ENCODE measurements at regions not wholly inside any gene's neighbourhood (a gene's known extent, or its start where the extent isn't known, plus 50 kb on each side); places are given as distances from the start of the nearest gene placed in this dataset.

DNA sequence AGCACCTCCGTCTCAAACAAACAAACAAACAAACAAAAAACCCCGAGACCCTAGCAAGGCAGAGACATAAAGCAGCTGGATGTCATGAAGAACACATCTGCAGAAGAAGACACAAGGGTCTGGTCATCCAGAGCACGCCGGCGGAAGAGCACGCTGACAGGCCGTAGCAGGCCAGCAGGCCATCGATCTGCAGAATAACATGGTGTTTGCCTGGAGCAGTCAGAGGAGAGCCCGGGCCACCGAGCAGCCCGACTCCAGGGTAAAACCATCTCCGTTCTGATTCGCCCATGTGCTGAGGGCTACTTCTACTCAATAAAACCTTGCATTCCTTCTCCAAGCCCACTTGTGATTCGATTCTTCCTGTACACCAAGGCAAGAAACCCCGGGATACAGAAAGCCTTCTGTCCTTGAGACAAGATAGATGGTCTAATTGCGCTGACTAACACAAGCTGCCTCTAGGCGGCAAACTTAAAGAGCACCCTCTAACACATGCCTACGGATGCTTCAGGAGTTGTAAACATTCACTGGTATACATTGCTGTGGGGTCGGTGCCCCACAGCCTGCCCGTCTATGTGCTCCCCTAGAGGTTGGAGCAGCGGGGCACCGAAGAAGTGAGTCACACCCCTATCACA lies 549.8 kb upstream of the NRXN1 start:
- TF ChIP-seq POU2F2 (IDR thresholded peaks at IDR 0.05; ENCODE audit: low read depth, low read length) (no peak), PAX5 (IDR thresholded peaks at IDR 0.05; ENCODE audit: insufficient read depth, low read length, severe bottlenecking) (no peak), SPI1 (IDR thresholded peaks at IDR 0.05; ENCODE audit: low read depth, low read length) (no peak), POLR2A (IDR thresholded peaks at IDR 0.05; ENCODE audit: low read depth, low read length) (no peak), POLR2AphosphoS5 (IDR thresholded peaks at IDR 0.05; ENCODE audit: low read depth, low read length) (no peak), TAF1 (IDR thresholded peaks at IDR 0.05; ENCODE audit: low read depth, low read length) (no peak)
- FAIRE-seq (no peak), DNase-seq (ENCODE audit: insufficient read length, low spot score) (no peak)

GRCh38 chr2:51579412-51579811 lies 547.5 kb upstream of the NRXN1 start:
- no peak for DNase-seq (ENCODE audit: insufficient read length, low spot score)
- TF ChIP-seq SPI1 (IDR thresholded peaks at IDR 0.05; ENCODE audit: low read depth, low read length) (peak; percentile 33; the same call in 1 of the 2 replicates), POU2F2 (IDR thresholded peaks at IDR 0.05; ENCODE audit: low read depth, low read length) (no peak), POLR2A (IDR thresholded peaks at IDR 0.05; ENCODE audit: low read depth, low read length) (no peak)
- no peak for FAIRE-seq

GRCh38 chr2:51575181-51575580 lies 543.2 kb upstream of the NRXN1 start:
- DNase-seq (ENCODE audit: insufficient read length, low spot score) (no peak), FAIRE-seq (no peak)
- TF ChIP-seq PAX5 (IDR thresholded peaks at IDR 0.05; ENCODE audit: insufficient read depth, low read length, severe bottlenecking) (no peak), POLR2A (IDR thresholded peaks at IDR 0.05; ENCODE audit: low read depth, low read length) (no peak)

DNA sequence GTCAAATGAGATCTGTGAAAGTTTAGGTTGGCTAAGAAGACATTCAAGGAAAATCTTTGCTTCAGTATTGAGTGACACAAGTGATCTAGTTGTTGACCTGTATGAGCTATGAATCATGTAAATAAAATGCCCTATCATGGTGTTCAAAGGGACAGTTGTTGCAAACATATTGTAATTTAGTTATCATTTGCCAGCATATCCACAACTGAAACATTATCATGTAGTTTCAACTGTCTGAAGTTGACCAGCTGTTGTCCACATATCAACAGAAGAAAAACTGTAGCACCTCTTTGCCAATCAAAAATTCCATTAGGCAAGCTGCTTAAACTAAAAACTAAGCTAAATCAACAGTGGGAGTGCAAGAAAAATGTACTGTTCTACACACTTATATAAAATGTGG lies 527.1 kb upstream of the NRXN1 start:
- FAIRE-seq: no peak
- DNase-seq (ENCODE audit: insufficient read length, low spot score): no peak
- TF ChIP-seq TAF1 (IDR thresholded peaks at IDR 0.05; ENCODE audit: low read depth, low read length) (no peak), POLR2A (IDR thresholded peaks at IDR 0.05; ENCODE audit: low read depth, low read length) (no peak), SPI1 (IDR thresholded peaks at IDR 0.05; ENCODE audit: low read depth, low read length) (no peak), PAX5 (IDR thresholded peaks at IDR 0.05; ENCODE audit: insufficient read depth, low read length, severe bottlenecking) (no peak), POLR2AphosphoS5 (IDR thresholded peaks at IDR 0.05; ENCODE audit: low read depth, low read length) (no peak), POU2F2 (IDR thresholded peaks at IDR 0.05; ENCODE audit: low read depth, low read length) (no peak)

DNA sequence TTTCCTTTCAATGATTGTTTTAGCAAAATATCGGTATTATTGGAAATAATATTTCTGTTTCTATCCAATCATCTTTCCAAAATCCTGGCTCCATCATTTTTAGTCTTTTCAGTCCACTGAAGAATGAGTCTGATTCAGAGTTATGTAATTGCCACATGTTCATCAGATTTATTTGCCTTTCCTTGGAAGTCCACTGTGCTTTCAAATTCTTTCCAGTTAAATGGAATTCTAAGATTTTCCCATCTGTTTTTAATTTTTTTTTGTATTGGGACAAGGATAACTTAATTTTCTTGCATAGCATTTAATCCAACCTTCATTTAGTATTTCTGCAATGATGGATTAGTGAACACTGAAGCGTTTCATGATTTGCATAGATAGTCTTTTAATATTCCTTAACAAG lies 521.5 kb upstream of the NRXN1 start:
- TF ChIP-seq TAF1 (IDR thresholded peaks at IDR 0.05; ENCODE audit: low read depth, low read length): no peak
- TF ChIP-seq POLR2AphosphoS5 (IDR thresholded peaks at IDR 0.05; ENCODE audit: low read depth, low read length): no peak
- TF ChIP-seq POLR2A (IDR thresholded peaks at IDR 0.05; ENCODE audit: low read depth, low read length): no peak
- no peak for TF ChIP-seq SPI1 (IDR thresholded peaks at IDR 0.05; ENCODE audit: low read depth, low read length)
- no peak for TF ChIP-seq POU2F2 (IDR thresholded peaks at IDR 0.05; ENCODE audit: low read depth, low read length)
- TF ChIP-seq PAX5 (IDR thresholded peaks at IDR 0.05; ENCODE audit: insufficient read depth, low read length, severe bottlenecking): no peak
- FAIRE-seq (no peak), DNase-seq (ENCODE audit: insufficient read length, low spot score) (no peak)

DNA sequence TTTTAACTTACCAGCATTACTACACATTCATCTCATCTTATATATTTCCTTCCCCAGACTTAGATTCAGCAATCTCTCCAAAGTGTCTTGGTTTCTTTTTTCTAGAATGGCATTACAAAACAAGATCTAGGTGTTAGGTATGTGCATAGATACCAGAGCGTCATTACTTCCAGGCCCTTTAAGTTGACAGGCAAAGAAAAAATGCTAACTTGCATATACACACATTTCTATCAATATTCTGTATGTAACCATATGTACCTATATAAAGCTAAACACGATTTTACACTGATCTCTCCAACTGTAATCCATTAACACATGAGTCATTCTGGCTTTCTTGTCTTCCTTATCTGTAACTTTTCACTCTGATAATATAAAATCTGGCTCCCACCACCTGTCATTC lies 503.8 kb upstream of the NRXN1 start:
- no peak for DNase-seq (ENCODE audit: insufficient read length, low spot score)
- no peak for TF ChIP-seq SPI1 (IDR thresholded peaks at IDR 0.05; ENCODE audit: low read depth, low read length)
- TF ChIP-seq PAX5 (IDR thresholded peaks at IDR 0.05; ENCODE audit: insufficient read depth, low read length, severe bottlenecking): no peak
- TF ChIP-seq POLR2A (IDR thresholded peaks at IDR 0.05; ENCODE audit: low read depth, low read length): no peak
- no peak for TF ChIP-seq TAF1 (IDR thresholded peaks at IDR 0.05; ENCODE audit: low read depth, low read length)
- no peak for TF ChIP-seq POLR2AphosphoS5 (IDR thresholded peaks at IDR 0.05; ENCODE audit: low read depth, low read length)
- no peak for TF ChIP-seq POU2F2 (IDR thresholded peaks at IDR 0.05; ENCODE audit: low read depth, low read length)
- no peak for FAIRE-seq

DNA sequence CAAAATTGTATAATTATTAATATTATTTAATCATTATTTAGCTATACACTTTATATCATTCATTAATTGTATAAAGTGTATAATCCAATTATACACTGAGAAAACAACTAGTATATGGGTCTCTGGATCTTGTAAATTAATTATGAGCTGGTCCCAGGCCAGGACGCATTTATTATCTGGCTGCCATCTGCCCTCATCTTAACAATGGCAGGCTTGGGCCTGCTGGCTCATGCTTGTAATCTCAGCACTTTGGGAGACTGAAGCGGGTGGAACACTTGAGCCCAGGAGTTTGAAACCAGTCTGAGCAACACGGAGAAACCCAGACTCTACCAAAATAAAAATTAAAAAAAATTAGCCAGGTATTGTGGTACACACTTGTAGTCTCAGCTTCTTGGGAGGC lies 502.2 kb upstream of the NRXN1 start:
- DNase-seq (ENCODE audit: insufficient read length, low spot score) (no peak), FAIRE-seq (no peak)
- TF ChIP-seq TAF1 (IDR thresholded peaks at IDR 0.05; ENCODE audit: low read depth, low read length) (no peak), POLR2A (IDR thresholded peaks at IDR 0.05; ENCODE audit: low read depth, low read length) (no peak), POU2F2 (IDR thresholded peaks at IDR 0.05; ENCODE audit: low read depth, low read length) (no peak), PAX5 (IDR thresholded peaks at IDR 0.05; ENCODE audit: insufficient read depth, low read length, severe bottlenecking) (no peak), SPI1 (IDR thresholded peaks at IDR 0.05; ENCODE audit: low read depth, low read length) (no peak), POLR2AphosphoS5 (IDR thresholded peaks at IDR 0.05; ENCODE audit: low read depth, low read length) (no peak)

DNA sequence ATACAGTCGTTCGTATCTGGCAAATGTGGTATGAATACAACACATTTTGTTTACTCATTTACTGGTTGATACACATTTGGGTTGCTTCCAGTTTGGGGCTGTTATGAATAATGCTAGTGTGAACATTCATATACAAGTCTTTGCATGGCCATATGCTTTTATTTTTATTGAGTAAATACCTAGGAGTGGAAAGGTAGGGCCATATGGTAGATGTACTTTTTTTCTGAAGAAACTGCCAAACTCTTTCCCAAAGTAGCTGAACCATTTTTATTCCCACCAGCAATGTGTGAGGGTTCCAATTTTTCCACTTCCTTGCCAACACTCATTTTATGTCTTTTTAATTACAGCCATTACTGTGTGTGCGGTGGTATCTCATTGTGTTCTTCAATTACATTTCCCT lies 496.2 kb upstream of the NRXN1 start:
- no peak for TF ChIP-seq TAF1 (IDR thresholded peaks at IDR 0.05; ENCODE audit: low read depth, low read length)
- no peak for TF ChIP-seq PAX5 (IDR thresholded peaks at IDR 0.05; ENCODE audit: insufficient read depth, low read length, severe bottlenecking)
- no peak for TF ChIP-seq POU2F2 (IDR thresholded peaks at IDR 0.05; ENCODE audit: low read depth, low read length)
- TF ChIP-seq POLR2A (IDR thresholded peaks at IDR 0.05; ENCODE audit: low read depth, low read length): no peak
- TF ChIP-seq SPI1 (IDR thresholded peaks at IDR 0.05; ENCODE audit: low read depth, low read length): no peak
- no peak for TF ChIP-seq POLR2AphosphoS5 (IDR thresholded peaks at IDR 0.05; ENCODE audit: low read depth, low read length)
- DNase-seq (ENCODE audit: insufficient read length, low spot score): no peak
- FAIRE-seq: no peak

DNA sequence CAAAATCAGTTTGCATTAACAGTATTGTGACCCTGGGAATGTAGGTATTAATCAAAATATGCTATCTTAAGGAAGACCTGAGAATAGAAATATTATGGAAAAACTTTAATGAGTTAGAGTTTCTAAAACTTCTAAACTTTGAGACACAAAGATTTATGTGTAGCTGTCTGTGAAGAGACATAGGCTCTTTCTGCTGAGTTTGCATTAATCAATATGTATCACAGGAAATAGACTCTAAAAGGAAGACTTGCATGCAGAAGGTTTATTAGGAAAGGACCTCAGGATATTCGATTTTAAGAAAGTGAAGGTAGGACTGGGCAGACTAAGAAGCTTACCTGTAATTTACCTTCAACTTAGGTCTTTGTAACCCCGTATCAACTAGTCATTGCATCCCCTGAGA lies 494.8 kb upstream of the NRXN1 start:
- TF ChIP-seq POLR2AphosphoS5 (IDR thresholded peaks at IDR 0.05; ENCODE audit: low read depth, low read length) (no peak), TAF1 (IDR thresholded peaks at IDR 0.05; ENCODE audit: low read depth, low read length) (no peak), SPI1 (IDR thresholded peaks at IDR 0.05; ENCODE audit: low read depth, low read length) (no peak), POU2F2 (IDR thresholded peaks at IDR 0.05; ENCODE audit: low read depth, low read length) (no peak), POLR2A (IDR thresholded peaks at IDR 0.05; ENCODE audit: low read depth, low read length) (no peak)
- no peak for DNase-seq (ENCODE audit: insufficient read length, low spot score)
- FAIRE-seq: no peak

DNA sequence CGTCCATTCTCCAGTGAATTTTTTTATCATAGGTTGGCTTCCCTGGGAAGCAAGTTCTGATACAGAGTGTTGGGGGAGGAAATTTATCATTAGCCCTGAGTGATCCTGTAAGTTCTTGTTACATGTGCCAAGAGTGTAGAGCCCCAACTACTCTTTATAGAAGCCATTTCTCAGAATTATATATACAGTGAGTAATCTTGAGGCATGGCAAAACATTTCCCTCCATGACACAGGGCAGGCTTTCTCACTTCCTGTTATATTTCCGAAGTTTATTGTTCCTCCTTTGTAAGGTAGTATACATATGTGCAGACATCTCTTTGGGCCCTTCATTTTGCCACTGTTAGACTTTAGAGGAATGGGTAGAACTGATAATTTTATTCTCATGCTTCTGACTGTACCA lies 484.7 kb upstream of the NRXN1 start:
- FAIRE-seq (no peak), DNase-seq (ENCODE audit: insufficient read length, low spot score) (no peak)
- TF ChIP-seq TAF1 (IDR thresholded peaks at IDR 0.05; ENCODE audit: low read depth, low read length): no peak
- TF ChIP-seq PAX5 (IDR thresholded peaks at IDR 0.05; ENCODE audit: insufficient read depth, low read length, severe bottlenecking): no peak

Data from GM12891 (cell line).